Fibroblast of skin of left quadriceps (primary cell): ENCODE measurements at regions not wholly inside any gene's neighbourhood (a gene's known extent, or its start where the extent isn't known, plus 50 kb on each side); places are given as distances from the start of the nearest gene placed in this dataset.

Experiments used
- DNase-seq, 2 experiments: peaks; one replicate each; pipeline ENCODE4 v3.0.0-alpha.2; 2013; ENCODE audit warnings: low read depth in 2 of 2

GRCh38 chr1:219993554-219994433 lies 52.5 kb downstream of the EPRS1 start:
- no peak for DNase-seq

- no peak for DNase-seq
Measured at GRCh38 chr1:219991919-219992318, 54.4 kb downstream of the EPRS1 start.

- no peak for DNase-seq
Measured at GRCh38 chr1:219991511-219991810, 54.8 kb downstream of the EPRS1 start.

- DNase-seq: peak in 1 of 2 experiments; percentile 22
Measured at GRCh38 chr1:219990782-219991510, 55.4 kb downstream of the EPRS1 start.

GRCh38 chr1:219989766-219990165 lies 56.5 kb downstream of the EPRS1 start:
- DNase-seq: no peak

- DNase-seq: no peak
Measured at GRCh38 chr1:219988818-219989217, 57.5 kb downstream of the EPRS1 start.

GRCh38 chr1:219988387-219988786 lies 57.9 kb downstream of the EPRS1 start:
- DNase-seq: no peak

- no peak for DNase-seq
Measured at GRCh38 chr1:219987325-219987724, 59.0 kb upstream of the SLC30A10 start.

GRCh38 chr1:219985169-219985568 lies 56.8 kb upstream of the SLC30A10 start:
- no peak for DNase-seq
